SK-N-SH (cell line): ENCODE measurements at regions not wholly inside any gene's neighbourhood (a gene's known extent, or its start where the extent isn't known, plus 50 kb on each side); places are given as distances from the start of the nearest gene placed in this dataset.
"Not testable (repeated sequence)": the region's sequence is repeated elsewhere in the genome, so short reads cannot be mapped to it uniquely, and the experiment has no call there.

Experiments used
- CTCF ChIP-seq: fragments of 200-600 bp; sonication (generic); IDR thresholded peaks from 2 replicates; pipeline ENCODE4 v1.6.1; 2017; ENCODE audit warnings: antibody characterized with exemption, mild to moderate bottlenecking, moderate library complexity
- SIN3A ChIP-seq: IDR thresholded peaks from 2 replicates; pipeline ENCODE4 v1.6.1; 2012; ENCODE audit warnings: low read depth, mild to moderate bottlenecking, low read length, moderate library complexity, borderline replicate concordance
- TEAD4 ChIP-seq: IDR thresholded peaks from 2 replicates; pipeline ENCODE4 v1.4.0; 2012; ENCODE audit warnings: mild to moderate bottlenecking, borderline replicate concordance; ENCODE audit not compliant: insufficient read depth

- not testable (repeated sequence) for TF ChIP-seq CTCF, TEAD4, SIN3A
Measured at GRCh38 chr14:28252124-28252523, 514.5 kb upstream of the FOXG1 start.
